Suprapubic skin (tissue), 3 donors: ENCODE measurements at regions not wholly inside any gene's neighbourhood (a gene's known extent, or its start where the extent isn't known, plus 50 kb on each side); places are given as distances from the start of the nearest gene placed in this dataset.

Experiments used
- EP300 ChIP-seq: sonication (generic); formaldehyde crosslinking; IDR thresholded peaks from one replicate; pipeline ENCODE4 v1.6.1; 2017; ENCODE audit warnings: antibody characterized with exemption
- POLR2A ChIP-seq, 2 donors: fragments of 450-650 bp; IDR thresholded peaks; one replicate each; pipeline ENCODE4 v1.6.1; 2017; ENCODE audit warnings: antibody characterized with exemption in 2 of 2, mild to moderate bottlenecking in 2 of 2, moderate library complexity in 2 of 2
- TF ChIP-seq, protein P1 (sequence below), 2 donors: fragments of 200-600 bp in 1 of 2; fragments of 450-650 bp in 1 of 2; sonication (generic) in 1 of 2; IDR thresholded peaks; one replicate each; pipeline ENCODE4 v1.5.1; 2016 to 2019; ENCODE audit warnings: antibody characterized with exemption in 2 of 2, mild to moderate bottlenecking in 1 of 2, moderate library complexity in 1 of 2

GRCh38 chr5:121025671-121026070 is 561.6 kb downstream of the PRR16 start:
- TF ChIP-seq, protein P1, sequence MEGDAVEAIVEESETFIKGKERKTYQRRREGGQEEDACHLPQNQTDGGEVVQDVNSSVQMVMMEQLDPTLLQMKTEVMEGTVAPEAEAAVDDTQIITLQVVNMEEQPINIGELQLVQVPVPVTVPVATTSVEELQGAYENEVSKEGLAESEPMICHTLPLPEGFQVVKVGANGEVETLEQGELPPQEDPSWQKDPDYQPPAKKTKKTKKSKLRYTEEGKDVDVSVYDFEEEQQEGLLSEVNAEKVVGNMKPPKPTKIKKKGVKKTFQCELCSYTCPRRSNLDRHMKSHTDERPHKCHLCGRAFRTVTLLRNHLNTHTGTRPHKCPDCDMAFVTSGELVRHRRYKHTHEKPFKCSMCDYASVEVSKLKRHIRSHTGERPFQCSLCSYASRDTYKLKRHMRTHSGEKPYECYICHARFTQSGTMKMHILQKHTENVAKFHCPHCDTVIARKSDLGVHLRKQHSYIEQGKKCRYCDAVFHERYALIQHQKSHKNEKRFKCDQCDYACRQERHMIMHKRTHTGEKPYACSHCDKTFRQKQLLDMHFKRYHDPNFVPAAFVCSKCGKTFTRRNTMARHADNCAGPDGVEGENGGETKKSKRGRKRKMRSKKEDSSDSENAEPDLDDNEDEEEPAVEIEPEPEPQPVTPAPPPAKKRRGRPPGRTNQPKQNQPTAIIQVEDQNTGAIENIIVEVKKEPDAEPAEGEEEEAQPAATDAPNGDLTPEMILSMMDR (IDR thresholded peaks at IDR 0.05): no peak
- TF ChIP-seq POLR2A (IDR thresholded peaks at IDR 0.05) (no peak), EP300 (no peak)
